ENCODE measurements at regions not wholly inside any gene's neighbourhood (a gene's known extent, or its start where the extent isn't known, plus 50 kb on each side); places are given as distances from the start of the nearest gene placed in this dataset.
"Not testable (repeated sequence)": the region's sequence is repeated elsewhere in the genome, so short reads cannot be mapped to it uniquely, and the experiment has no call there.

- not testable (repeated sequence) for TF ChIP-seq CTCF (IDR thresholded peaks at IDR 0.05 in 4 of 5, conservative IDR thresholded peaks at IDR 0.05 in 1 of 5); POLR2A (IDR thresholded peaks at IDR 0.05)
Measured at GRCh38 chr3:66559924-66560323, 59.1 kb upstream of the LRIG1 start.

Data from gastrocnemius medialis (tissue), 4 donors.